ENCODE measurements at regions not wholly inside any gene's neighbourhood (a gene's known extent, or its start where the extent isn't known, plus 50 kb on each side); places are given as distances from the start of the nearest gene placed in this dataset. TPM values are rescaled to one million over a fixed set of nuclear protein-coding genes. Genes with fewer than 3 reads are reported as not detected.

Small RNA genes lying in the stretch of these regions (small RNA-seq; reads per million reads assigned to genes)
- gene RNU6-815P: not detected
- not detected for gene RNU6-822P

Data from urinary bladder (tissue), 1 donor.